ENCODE measurements at regions not wholly inside any gene's neighbourhood (a gene's known extent, or its start where the extent isn't known, plus 50 kb on each side); places are given as distances from the start of the nearest gene placed in this dataset.

DNA sequence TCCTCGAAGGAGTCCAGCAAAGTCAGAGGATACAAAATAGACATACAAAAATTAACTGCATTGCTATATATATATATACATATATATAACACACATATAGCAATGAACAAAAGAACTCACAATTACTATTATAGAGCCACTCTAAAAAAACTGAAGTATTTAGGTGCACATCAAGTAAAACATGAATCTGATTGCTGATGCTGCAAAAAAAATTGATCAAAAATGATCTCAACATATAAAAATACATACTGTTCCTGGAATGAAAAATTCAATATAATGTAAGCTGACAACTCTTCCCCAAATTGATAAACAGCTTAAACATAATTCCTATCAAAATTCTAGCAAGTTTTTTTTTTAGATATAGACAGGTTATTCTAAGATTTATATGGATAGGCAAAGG lies 126.8 kb downstream of the ALOX5 start:
- Histone ChIP-seq H3K79me2 (ENCODE audit: insufficient read depth, low read length) (no peaks in the 10 kb centered on the region), H3K4me2 (replicated peaks; ENCODE audit: extremely low read depth, low read length, poor library complexity, severe bottlenecking) (no peak overlapping the region), H3K27ac (ENCODE audit: low read depth in 1 of 2, low read length in 2 of 2) (no peak overlapping the region), H3K9ac (ENCODE audit: insufficient read depth, low read length, poor library complexity, severe bottlenecking) (no peak overlapping the region), H3K27me3 (ENCODE audit: control insufficient read depth in 2 of 2, insufficient read depth in 2 of 2, low read length in 2 of 2) (no peaks in the 10 kb centered on the region), H2AFZ (ENCODE audit: insufficient read depth, low read depth, low read length, poor library complexity, severe bottlenecking) (no peak overlapping the region), H3K4me3 (replicated peaks in 1 of 3; ENCODE audit: low read depth in 2 of 3, low read length in 3 of 3) (no peak overlapping the region), H4K20me1 (ENCODE audit: insufficient read depth, low read length) (peaks cover 5% of the 10 kb centered on the region), H3K4me1 (ENCODE audit: control insufficient read depth in 1 of 2, insufficient read depth in 2 of 2, low read length in 2 of 2) (no peaks in the 10 kb centered on the region), H3K36me3 (replicated peaks in 1 of 2; ENCODE audit: control insufficient read depth in 1 of 2, insufficient read depth in 2 of 2, low read length in 2 of 2) (no peaks in the 10 kb centered on the region), H3K9me3 (replicated peaks in 1 of 2; ENCODE audit: control insufficient read depth in 1 of 2, insufficient read depth in 1 of 2, low read length in 2 of 2) (peaks cover 0 to 3% of the 10 kb centered on the region in 2 donors)
- Mint-ChIP-seq H3K36me3 (peaks cover 1 to 3% of the 10 kb centered on the region in 2 donors), H3K27me3 (ENCODE audit: low read depth in 3 of 3) (no peaks in the 10 kb centered on the region), H3K4me1 (peaks cover 7% of the 10 kb centered on the region), H3K4me3 (no peak overlapping the region), H3K9me3 (peaks cover 3 to 8% (median 4%) of the 10 kb centered on the region in 7 donors), H3K27ac (no peak overlapping the region)
- intact Hi-C loops (cut with micrococcal nuclease), result no loop called here
- DNase-seq, result no peak
- no CpG with 5 or more reads among the region's 1 CpG for WGBS (ENCODE audit: insufficient coverage)
- TF ChIP-seq, protein P1, sequence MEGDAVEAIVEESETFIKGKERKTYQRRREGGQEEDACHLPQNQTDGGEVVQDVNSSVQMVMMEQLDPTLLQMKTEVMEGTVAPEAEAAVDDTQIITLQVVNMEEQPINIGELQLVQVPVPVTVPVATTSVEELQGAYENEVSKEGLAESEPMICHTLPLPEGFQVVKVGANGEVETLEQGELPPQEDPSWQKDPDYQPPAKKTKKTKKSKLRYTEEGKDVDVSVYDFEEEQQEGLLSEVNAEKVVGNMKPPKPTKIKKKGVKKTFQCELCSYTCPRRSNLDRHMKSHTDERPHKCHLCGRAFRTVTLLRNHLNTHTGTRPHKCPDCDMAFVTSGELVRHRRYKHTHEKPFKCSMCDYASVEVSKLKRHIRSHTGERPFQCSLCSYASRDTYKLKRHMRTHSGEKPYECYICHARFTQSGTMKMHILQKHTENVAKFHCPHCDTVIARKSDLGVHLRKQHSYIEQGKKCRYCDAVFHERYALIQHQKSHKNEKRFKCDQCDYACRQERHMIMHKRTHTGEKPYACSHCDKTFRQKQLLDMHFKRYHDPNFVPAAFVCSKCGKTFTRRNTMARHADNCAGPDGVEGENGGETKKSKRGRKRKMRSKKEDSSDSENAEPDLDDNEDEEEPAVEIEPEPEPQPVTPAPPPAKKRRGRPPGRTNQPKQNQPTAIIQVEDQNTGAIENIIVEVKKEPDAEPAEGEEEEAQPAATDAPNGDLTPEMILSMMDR (IDR thresholded peaks at IDR 0.05), result no peak

DNA sequence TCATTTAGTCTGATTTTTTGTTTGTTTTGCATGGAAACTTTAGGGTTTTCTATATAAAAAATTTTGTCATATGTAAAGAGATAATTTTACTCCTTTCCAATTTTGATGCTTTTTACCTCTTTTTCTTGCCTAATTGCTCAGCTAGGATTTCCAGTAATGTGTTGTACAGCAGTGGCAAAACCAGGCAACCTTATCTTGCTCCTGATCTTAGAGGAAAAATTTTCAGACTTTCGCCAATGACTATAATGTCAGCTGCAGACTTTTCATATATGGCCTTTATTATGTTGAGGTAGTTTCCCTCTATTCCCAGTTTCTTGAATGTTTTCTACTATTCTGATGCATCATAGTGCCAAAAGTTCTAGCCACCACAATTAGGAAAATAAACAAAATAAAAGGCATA lies 126.3 kb downstream of the ALOX5 start:
- WGBS (ENCODE audit: insufficient coverage), result no CpG with 5 or more reads among the region's 1 CpG
- Histone ChIP-seq H3K4me2 (replicated peaks; ENCODE audit: extremely low read depth, low read length, poor library complexity, severe bottlenecking) (no peak overlapping the region), H2AFZ (ENCODE audit: insufficient read depth, low read depth, low read length, poor library complexity, severe bottlenecking) (no peak overlapping the region), H3K27ac (ENCODE audit: low read depth in 1 of 2, low read length in 2 of 2) (no peak overlapping the region), H3K9me3 (replicated peaks in 1 of 2; ENCODE audit: control insufficient read depth in 1 of 2, insufficient read depth in 1 of 2, low read length in 2 of 2) (peaks cover 0 to 8% of the 10 kb centered on the region in 2 donors), H3K36me3 (replicated peaks in 1 of 2; ENCODE audit: control insufficient read depth in 1 of 2, insufficient read depth in 2 of 2, low read length in 2 of 2) (no peaks in the 10 kb centered on the region), H3K9ac (ENCODE audit: insufficient read depth, low read length, poor library complexity, severe bottlenecking) (no peak overlapping the region), H4K20me1 (ENCODE audit: insufficient read depth, low read length) (peaks cover 4% of the 10 kb centered on the region), H3K4me1 (ENCODE audit: control insufficient read depth in 1 of 2, insufficient read depth in 2 of 2, low read length in 2 of 2) (no peaks in the 10 kb centered on the region), H3K27me3 (ENCODE audit: control insufficient read depth in 2 of 2, insufficient read depth in 2 of 2, low read length in 2 of 2) (no peaks in the 10 kb centered on the region), H3K4me3 (replicated peaks in 1 of 3; ENCODE audit: low read depth in 2 of 3, low read length in 3 of 3) (no peak overlapping the region), H3K79me2 (ENCODE audit: insufficient read depth, low read length) (no peaks in the 10 kb centered on the region)
- Mint-ChIP-seq H3K27ac (no peak overlapping the region), H3K4me1 (peaks cover 7% of the 10 kb centered on the region), H3K9me3 (peaks cover 6 to 12% (median 8%) of the 10 kb centered on the region in 7 donors), H3K4me3 (no peak overlapping the region), H3K27me3 (ENCODE audit: low read depth in 3 of 3) (peaks cover 0 to 2% (median 1%) of the 10 kb centered on the region in 3 donors), H3K36me3 (peaks cover 4% of the 10 kb centered on the region in 2 donors)
- no peak for DNase-seq
- TF ChIP-seq, protein P1 (IDR thresholded peaks at IDR 0.05), result no peak
- intact Hi-C loops (cut with micrococcal nuclease), result no loop called here
